KBM-7 (cell line): ENCODE measurements at regions not wholly inside any gene's neighbourhood (a gene's known extent, or its start where the extent isn't known, plus 50 kb on each side); places are given as distances from the start of the nearest gene placed in this dataset.

ENCODE experiments used
- DNase-seq: peaks from one replicate; pipeline ENCODE4 v3.0.0-alpha.2; 2015
- in situ Hi-C: fragments of 300-500 bp; cut with MboI; formaldehyde crosslinking; loops from 2 replicates; pipeline ENCODE4 v1.14.3; 2020; ENCODE audit warnings: low sequenced_read_pairs, low pct_unique_long_range_greater_than_20kb, mixed read lengths

DNA sequence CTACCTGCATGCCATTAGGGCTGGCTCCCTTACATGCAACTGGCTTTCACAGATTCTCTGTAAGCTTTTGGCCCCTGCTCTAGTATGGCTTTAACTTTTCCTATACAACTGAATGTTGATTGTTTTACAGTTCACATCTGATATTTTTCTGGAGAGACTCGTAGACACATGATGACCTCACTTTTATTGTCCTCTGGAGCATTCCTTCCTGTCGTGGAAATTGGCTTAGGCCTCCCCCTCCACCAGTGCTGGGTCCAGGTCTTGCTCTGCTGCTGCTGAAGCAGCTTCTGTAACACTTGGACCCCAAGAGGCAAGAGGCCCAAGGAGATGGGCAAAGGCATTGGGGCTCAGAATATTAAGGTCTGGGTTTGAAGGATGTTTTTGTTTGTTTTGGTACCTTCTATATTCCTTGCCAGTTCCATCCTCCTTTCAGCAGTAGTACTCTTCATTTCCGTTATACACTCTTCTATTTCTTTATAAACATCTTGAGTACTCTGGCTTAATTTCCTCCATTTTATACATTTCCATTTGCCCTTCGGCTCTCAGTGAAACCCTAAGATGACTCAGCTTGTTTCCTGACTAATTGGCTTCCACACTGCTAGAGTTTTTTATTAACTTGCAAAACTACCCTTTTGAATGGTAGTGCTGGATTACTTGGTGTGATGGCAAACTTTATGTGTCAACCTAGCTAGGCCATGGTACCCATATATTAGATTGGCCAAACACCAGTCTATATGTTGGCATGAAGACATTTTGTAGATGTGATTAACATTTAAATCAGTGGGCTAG lies 219.8 kb downstream of the CDCA7 start:
- no peak for DNase-seq
- in situ Hi-C loops: no loop called here

DNA sequence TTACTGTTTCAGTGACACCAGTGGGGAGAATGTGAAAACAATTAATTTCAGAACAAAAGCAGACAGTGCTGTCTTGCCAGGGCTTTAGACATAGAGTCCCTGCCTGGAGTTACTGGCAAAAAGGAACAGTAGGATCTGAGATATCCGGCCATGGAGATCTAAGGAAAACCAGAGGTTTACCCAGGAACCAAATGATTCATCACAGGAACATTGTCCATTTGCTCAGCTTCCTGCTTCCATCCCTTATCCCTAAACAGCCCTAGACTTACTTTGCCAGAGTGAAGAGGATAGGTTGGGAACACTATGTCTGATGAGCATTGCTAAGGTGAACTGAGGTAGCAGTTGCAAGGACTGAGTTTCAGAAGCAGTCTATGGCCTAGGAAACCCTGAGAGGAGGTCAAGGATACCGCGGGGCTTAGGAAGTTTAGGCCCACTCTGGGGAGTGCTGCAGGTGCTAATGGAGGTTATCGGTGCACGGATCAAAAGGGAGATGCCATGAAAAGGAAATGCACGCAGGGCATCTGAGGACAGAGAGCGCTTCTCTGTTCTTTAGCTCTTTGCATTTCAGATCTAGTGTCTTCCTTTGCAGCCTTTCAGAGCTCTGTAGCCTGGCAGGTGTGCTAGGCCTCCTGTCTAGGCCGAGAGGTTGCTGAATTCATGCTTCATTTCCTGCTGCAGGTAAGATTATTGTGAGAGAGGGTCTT lies 223.9 kb downstream of the CDCA7 start:
- in situ Hi-C loops: no loop called here
- no peak for DNase-seq

DNA sequence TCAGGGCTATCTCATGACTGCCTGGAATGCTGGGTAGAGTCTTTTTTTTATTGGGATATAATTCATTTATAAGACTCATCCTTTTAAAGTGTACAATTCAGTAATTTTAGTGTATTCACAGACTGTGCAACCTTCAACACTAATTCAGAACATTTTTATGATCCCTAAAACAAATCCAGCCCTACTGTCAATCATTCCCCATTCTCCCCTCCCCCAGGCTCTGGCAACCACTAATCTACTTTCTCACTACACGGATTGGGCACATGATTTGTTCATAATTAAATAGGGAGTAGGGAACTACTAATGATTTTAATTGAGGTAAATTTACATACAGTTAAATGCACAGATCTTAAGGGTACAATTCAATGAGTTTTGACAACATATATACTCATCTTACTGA lies 225.7 kb downstream of the CDCA7 start:
- no peak for DNase-seq
- in situ Hi-C loops: no loop called here

DNA sequence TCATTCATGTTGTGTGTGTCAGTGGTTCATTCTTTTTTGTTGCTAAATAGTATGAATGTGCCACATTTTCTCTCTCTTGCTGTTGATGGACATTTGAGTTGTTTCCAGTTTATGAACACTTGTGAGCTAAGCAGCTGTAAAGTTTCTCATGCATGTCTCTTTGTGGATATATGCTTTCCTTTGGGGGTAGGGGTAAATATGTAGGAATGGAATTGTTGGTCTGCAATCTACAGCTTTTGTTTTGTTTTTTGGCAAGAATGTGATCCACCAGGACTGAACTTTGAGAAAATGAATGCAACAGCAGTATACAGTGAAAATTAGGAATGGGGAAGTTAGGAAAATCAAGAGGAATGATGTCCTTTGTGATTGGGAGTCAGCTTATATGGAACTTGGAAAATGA lies 226.3 kb downstream of the CDCA7 start:
- in situ Hi-C loops: no loop called here
- DNase-seq: no peak

DNA sequence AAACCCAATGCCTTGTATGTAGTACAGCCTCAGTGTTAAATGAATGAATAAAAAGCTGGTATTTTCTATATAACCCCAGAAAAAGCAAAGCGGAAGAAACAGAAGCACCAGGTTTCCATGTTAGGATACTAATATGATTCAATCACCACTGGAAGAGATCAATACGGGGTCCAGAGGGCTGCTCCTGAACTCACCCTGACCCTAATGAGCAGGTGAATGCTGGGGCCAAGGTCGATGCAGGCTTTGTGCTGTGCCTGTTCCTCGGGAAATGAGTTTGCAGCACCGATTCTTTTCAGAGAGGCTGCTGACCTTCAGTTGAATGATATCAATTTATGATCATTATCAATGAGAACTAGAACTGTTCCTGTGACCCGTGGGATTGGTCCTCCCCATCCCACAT lies 228.5 kb downstream of the CDCA7 start:
- DNase-seq: no peak
- in situ Hi-C loops: no loop called here

DNA sequence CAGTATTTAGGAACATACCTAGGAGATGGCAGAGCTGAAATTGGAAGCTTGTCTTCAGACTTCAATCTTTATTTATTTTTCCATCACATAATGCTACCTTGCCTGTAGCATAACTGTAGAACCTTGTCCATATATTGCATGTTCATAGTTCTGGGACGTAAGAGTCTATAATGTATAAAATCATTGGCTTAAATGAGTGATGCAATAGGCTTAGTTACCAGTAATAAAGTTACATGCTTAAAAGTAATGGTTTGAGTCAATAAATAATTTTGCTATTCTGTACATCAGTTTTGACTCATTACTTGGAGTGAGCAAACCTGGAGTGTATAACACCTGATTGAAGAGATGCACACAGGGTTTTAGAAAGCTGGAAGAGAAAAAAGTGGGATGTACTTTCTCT lies 229.3 kb downstream of the CDCA7 start:
- in situ Hi-C loops: no loop called here
- no peak for DNase-seq

DNA sequence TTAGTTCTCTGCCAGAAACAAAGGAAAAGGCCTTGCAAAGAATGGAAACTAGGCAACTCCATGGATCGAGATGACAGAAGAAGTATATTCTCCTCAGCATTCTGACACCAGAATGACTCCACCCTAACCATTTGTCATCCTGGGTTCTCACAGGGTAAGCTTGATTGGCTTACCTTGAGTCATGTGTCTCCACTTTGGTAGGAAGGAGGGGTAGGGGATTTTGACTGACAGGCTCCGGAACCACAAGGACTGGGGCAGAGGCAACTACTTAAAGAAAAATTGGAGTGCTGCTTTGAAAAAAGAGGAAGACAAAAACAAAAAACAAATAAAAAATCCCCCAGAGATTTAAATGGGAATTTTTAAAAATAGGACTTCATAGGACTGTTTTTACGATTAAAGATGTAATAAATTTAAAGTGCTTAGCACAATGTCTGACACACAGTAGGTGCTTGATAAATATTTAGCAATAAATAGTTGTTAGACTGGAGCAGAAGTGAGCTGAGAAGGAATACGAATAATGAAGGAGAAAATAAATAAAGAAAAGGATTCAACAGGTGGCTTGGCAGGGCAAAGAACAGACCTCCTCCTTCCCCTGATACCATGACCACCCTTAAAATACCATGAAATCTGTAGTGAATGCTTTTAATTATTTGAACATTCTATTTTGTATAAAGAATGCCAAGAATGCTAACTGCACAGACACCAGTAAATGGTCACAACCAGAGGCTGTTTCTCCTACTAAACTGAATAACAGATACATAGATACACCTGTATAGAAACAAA lies 230.2 kb downstream of the CDCA7 start:
- peak; percentile 45 for DNase-seq

DNA sequence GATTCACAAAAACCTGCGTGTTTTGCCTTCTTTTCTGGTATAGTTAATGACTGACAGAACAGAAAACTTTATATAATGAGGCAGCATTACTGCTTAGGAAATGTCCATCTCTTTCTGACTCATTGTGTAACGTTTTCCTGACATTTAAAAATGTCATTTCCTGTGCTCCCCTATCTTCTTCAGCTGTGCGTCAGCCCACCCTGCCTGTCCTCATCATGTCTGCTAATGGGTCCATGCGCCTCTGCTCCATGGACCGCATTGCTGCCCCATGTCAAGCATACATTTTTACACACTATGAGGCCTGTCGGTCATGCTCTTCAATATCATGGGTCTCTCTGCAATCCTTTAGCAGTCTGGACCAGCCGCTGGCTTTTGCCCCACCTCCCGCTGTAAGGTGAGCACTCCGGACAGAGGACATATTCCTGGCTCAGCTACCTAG lies 234.3 kb downstream of the CDCA7 start:
- DNase-seq: no peak
- in situ Hi-C loops: no loop called here

More for the DNA sequence above, 230.2 kb downstream of the CDCA7 start:
- in situ Hi-C loops: no loop called here

DNA sequence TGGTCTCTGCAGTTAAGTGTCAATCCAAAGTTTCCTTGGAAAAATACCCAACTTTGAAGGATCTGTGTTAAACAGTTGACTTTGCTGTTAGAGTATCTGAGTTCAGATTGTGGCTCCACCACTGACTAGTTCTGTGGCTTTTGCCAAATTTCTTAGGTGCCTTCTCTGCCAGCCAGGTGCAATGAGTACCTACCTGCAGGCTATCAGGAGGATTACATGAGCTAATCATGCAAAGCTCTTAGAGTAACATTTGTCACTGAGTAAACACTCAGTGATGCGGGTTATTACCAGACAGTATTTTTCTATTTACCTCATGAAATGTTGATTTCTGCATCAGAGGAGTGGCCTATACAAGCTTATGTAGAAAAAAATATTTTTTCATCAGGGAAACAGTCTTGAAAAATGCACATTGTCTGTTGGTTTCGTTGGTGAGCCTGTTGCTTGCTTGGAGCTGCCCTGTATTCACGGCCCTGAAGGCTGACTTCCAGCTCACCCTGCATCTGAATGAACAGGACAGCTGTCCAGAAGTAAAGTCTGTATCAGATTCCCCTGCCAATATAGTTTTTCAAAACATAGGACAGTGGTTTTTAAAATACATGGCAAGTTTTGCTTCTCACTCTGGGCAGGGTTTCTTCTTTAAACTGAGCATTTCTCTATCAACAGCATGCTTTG lies 235.1 kb downstream of the CDCA7 start:
- in situ Hi-C loops: no loop called here
- DNase-seq: no peak

DNA sequence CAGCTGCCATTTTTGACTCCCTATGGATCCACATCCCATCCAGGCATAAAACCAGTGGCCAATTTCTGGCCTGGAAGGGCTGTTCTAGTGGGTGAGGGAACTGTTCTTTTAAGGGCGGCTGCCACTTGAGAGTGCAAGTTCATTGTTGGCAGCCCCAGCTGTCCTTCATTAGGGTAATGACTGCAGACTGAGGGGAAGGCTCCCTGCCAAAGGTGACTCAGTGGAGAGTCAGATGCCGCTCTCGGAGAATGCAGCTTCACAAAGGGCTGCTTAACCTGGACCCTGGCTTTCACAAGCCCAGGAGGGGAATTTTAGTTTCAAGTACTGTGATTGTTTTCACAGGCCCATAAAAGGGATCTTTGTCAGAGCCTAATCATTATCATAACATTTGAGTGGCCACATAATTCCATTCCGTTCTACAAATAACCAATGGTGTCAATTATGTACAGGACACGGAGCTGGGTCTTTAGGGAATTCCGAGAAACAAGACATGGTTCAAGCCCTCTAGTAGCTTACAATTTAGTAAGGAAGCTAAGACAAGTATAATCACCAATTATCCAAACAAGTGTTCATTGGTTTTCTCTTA lies 235.7 kb downstream of the CDCA7 start:
- DNase-seq: no peak
- in situ Hi-C loops: no loop called here

DNA sequence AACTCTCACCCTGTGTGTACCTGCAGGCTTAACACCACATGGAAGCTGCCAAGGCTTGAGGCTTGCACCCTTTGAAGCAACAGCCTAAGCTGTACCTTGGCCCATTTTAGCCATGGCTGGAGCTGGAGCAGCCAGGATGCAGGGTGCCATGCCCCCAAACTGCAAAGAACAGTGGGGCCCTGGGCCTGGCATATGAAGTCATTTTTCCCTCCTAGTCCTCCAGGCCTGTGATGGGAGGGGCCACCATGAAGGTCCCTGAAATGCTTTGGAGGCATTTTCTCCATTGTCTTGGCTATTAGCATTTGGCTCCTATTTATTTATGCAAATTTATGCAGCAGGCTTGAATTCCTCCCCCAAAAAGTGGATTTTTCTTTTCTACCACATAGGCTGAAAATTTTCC lies 238.4 kb downstream of the CDCA7 start:
- in situ Hi-C loops: no loop called here

DNA sequence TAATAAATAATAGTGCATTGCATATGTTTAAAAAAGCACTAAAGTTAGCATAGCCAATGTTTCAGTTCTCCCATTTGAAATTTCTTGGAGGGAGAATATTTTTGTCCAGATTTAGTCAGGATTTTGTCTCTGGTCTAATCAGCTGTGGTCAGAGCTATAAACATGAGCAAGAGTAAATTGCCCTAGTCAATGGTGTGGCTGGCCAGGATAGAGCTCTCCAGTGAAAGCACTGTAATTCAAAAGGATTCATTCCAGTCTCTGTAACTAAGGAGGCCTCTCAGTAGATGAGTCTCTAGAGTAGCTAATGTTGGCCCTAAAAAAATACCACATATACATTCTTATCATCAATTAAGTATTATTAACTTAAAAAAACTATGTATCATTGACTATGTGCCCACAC lies 241.6 kb downstream of the CDCA7 start:
- in situ Hi-C loops: no loop called here
- no peak for DNase-seq

More for the DNA sequence above, 238.4 kb downstream of the CDCA7 start:
- no peak for DNase-seq

DNA sequence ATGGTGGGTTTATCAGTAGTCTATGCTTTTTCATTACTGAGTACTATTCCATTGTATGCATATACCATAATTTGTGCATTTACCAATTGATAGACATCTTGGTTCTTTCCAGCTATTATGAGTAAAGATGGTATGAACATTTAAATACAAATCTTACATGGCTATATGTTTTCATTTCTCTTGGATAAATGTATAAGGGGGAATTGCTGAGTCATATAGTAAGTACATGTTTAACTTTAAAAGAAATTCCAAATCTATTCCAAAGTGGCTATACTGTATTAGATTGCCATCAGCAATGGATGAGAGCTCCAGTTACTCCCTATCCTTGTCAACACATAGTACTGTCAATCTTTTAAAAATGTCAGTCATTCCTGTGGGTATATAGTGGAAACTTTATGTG lies 243.9 kb downstream of the CDCA7 start:
- in situ Hi-C loops: no loop called here
- no peak for DNase-seq

DNA sequence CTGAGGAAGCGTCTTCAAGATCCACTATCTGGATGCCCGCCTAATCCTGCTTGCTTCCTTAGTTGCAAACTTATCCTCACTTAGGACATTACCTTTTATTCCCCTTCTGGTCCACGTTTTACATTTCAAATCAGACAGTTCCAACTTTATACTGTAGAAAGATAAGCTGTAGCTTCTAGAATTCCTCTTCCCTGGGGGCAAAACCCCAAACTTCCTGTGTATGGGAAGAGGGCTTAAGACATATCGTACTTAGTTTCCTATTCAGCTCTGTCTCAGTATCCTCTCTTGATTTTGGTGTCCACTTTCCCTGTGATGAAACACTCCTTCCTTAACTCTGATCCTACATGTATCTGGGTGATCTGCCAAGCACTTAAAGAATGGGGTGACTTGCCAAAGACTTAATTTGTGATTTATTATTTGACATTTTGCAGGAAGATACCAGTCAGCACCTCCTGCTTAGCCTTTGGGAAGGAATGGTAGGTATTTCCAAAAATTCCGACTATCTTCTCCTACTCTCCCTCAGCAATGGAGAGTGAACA lies 245.2 kb downstream of the CDCA7 start:
- in situ Hi-C loops: no loop called here

DNA sequence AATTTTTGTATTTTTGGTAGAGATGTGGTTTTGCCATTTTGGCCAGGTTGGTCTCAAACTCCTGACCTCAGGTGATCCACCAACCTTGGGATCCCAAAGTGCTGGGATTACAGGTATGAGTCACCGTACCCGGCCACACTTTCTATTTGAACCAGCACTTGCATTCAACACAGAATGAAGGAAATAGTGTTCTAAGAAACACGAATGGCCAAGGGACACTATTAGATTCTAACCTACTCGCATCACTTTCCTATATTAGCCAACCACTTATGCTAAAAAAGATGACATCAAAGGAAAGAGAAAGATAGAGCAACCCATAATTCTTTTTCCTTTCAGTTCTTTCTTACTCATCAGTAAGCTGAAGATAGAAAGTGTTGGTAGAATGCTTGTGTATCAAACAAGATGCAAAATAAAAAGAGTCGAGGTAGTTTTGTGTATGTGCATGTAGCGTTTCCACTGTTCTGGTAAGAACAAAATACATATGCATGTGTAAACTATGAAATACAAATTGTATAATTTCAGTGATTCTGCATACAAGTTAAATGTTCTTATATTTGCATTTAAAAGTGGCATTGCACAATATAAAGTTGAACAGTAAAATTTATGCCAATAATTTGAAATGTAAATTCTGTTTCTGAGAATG lies 247.6 kb downstream of the CDCA7 start:
- in situ Hi-C loops: no loop called here
- no peak for DNase-seq

More for the DNA sequence above, 245.2 kb downstream of the CDCA7 start:
- DNase-seq: no peak

DNA sequence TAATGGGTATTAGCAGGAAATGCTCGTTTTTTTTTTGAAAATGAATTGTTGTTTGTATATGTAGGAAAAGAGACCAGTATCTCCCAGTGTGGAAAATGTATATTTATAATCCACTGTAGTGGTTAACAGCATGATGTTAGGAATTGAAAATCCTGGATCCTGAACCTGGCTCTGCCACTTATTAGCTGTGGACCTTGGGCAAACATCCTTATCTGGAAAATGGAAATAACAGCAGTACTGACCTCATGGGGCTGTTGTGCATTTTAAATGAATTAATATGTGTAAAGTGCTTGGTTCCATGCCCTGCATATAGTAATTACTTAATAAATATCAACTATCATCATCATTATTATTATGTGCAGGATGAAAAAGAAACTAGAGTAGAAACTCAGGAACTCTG lies 251.3 kb downstream of the CDCA7 start:
- in situ Hi-C loops: no loop called here
- no peak for DNase-seq

DNA sequence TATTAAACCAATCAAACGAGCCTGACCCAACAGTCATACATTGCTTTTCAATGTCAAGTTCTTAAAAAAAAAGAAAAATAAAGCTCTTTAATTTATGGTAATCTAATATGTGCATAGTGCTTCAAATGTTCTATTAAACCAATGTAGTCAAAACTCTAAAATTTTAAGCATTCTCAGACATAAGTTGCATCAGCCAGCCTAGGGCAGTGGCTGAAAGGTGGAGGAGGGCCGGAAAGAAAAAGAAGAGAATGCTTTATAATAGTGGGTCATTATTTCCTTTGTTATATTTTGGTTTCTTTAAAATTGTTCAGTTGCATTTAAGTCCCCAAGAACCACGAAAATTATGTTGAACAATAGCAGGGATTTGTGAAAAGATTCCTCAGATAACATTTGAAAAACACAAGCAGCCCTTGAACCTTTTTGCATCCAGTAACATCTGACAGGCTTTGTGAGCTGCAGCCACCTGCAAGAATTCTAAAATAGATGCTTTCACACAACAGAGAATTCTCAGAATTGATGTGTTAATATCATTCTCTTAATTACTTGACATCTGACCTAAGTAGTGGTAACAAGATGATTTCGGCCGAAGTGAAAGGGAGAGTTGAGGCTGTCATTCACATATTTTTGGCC lies 252.1 kb downstream of the CDCA7 start:
- in situ Hi-C loops: no loop called here

More for the DNA sequence above, 252.1 kb downstream of the CDCA7 start:
- DNase-seq: no peak
